GM12873 (cell line): ENCODE measurements at regions not wholly inside any gene's neighbourhood (a gene's known extent, or its start where the extent isn't known, plus 50 kb on each side); places are given as distances from the start of the nearest gene placed in this dataset.

Experiments
- CTCF ChIP-seq: IDR thresholded peaks from 2 replicates; pipeline ENCODE4 v1.5.1; 2012; ENCODE audit warnings: low read depth, mild to moderate bottlenecking, moderate library complexity, low read length, control low read depth; ENCODE audit not compliant: insufficient read depth; ENCODE audit errors: missing control alignments

DNA sequence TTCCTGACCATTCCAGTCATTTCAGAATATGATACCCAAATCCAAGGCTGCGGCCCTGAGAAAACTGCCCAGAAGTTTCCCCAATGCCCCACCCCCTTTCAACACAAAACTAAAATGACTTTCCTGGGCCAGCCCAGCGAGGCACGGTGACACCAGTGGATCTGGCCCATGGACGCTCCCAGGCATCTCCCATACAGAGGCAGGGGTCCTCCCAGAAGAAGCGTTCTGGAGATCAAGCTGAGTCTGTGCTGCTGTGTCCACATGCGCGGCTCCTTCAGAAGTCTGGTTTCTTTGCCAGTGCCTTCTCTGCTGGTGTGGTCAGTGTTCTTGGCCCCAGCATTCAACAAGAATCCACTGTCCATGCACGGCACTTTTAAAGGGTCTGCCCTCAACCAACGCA is 228.2 kb upstream of the SFSWAP start:
- no peak for TF ChIP-seq CTCF

GRCh38 chr12:131486451-131487230 is 224.2 kb upstream of the SFSWAP start:
- TF ChIP-seq CTCF = no peak

DNA sequence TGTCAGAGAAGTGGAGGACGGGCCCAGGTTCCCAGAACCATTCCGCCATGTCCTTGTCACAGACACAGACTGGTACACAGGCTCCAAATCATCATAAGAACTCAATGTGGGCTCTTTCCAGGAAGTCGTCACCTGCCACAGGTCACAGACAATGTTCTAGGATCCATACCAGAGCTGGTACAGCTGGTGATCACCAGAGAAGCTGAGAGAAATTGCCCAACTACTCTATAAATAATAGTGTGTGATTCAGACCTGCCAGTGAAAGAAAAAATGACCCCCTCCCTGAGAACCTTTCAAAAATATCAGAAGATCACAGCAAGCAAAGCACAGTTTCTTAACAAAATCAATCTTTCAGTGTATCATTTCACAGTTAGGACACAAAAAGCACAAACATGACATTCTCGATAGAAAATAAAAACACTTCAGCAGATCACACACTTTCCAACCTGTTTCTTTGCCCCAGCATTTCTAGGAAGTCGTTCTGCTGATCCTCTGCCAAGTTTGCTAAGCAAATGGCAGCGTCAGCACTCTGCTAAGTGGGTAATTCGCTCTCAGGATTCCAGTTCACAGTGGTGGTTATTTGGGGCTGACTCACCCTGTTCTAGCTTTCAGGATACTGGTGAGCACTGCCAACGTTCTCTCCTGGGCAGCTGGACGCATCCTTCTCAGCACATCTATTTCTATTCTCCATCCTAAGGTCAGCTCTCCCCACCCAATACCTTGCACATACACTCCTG is 223.3 kb upstream of the SFSWAP start:
- no peak for TF ChIP-seq CTCF

GRCh38 chr12:131489718-131490117 is 221.2 kb upstream of the SFSWAP start:
- no peak for TF ChIP-seq CTCF

GRCh38 chr12:131491155-131491554 is 219.7 kb upstream of the SFSWAP start:
- no peak for TF ChIP-seq CTCF

DNA sequence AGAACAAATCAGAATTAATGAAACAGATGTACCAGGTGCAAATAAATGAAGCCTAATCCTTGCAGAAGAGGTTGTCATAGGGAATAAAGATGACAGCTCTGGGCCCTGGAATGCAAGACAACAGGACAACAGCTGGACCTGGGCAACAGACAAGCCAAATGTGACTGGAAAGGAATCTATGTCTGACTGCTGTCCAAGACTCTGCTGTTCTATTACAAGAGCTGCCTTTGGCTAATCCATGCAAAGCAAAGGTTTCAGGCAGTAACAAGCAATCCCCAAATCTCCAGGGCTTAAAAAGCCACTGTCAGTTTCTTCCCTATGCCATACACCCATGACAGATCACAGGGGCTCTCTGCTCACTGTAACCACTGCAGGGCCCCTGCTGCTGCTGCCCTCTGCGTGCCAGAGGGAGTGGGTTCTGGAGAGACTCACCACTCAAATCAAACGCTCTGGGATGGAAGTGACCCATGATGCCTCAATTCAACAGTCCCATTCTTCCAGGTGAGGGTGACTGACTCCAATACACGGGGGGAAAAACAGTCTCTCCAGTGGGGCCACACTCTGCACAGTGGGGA is 218.9 kb upstream of the SFSWAP start:
- no peak for TF ChIP-seq CTCF

- no peak for TF ChIP-seq CTCF
These were observed 217.6 kb upstream of the SFSWAP start for GRCh38 chr12:131493068-131493826.
